ENCODE measurements at regions not wholly inside any gene's neighbourhood (a gene's known extent, or its start where the extent isn't known, plus 50 kb on each side); places are given as distances from the start of the nearest gene placed in this dataset.

- Histone ChIP-seq H3K9me3 (ENCODE audit: control insufficient read depth, insufficient read depth, low read depth, low read length) (no peaks in the 10 kb centered on the region), H3K4me1 (ENCODE audit: control insufficient read depth, insufficient read depth, low read length) (no peaks in the 10 kb centered on the region), H3K27ac (ENCODE audit: low read length) (no peak overlapping the region), H3K27me3 (ENCODE audit: control insufficient read depth, insufficient read depth, low read length) (peaks cover 7% of the 10 kb centered on the region; the same call in 1 of the 2 replicates), H3K36me3 (ENCODE audit: control insufficient read depth, insufficient read depth, low read length) (no peaks in the 10 kb centered on the region), H3K4me3 (ENCODE audit: low read depth in 2 of 2, low read length in 2 of 2) (no peak overlapping the region)
- DNase-seq (ENCODE audit: low read depth, low spot score) (no peak), ATAC-seq (no peak)
- CTCF ChIA-PET: no interaction called here
- TF ChIP-seq TCF7L2 (IDR thresholded peaks at IDR 0.05; ENCODE audit: low read depth, low read length) (no peak), CTCF (IDR thresholded peaks at IDR 0.05) (no peak), POLR2AphosphoS5 (IDR thresholded peaks at IDR 0.05; ENCODE audit: low read depth, low read length) (no peak), REST (IDR thresholded peaks at IDR 0.05; ENCODE audit: insufficient read depth in 1 of 2, low read depth in 2 of 2, low read length in 1 of 2) (no peak), SIN3A (IDR thresholded peaks at IDR 0.05; ENCODE audit: borderline replicate concordance, insufficient read depth, low read depth, low read length) (no peak)
- intact Hi-C loops (cut with micrococcal nuclease; ENCODE audit: unreplicated experiment) (no loop called here), in situ Hi-C loops (cut with HindIII; ENCODE audit: low pct_unique_long_range_greater_than_20kb, low sequenced_read_pairs) (no loop called here)
- no TSS peak for BruUV-seq (replicated peaks)
- POLR2A ChIA-PET: no interaction called here
Measured at GRCh38 chr7:28280516-28280915, 99.9 kb upstream of the JAZF1 start.

- Histone ChIP-seq H3K9me3 (ENCODE audit: control insufficient read depth, insufficient read depth, low read depth, low read length) (no peaks in the 10 kb centered on the region), H3K27me3 (ENCODE audit: control insufficient read depth, insufficient read depth, low read length) (no peaks in the 10 kb centered on the region), H3K27ac (ENCODE audit: low read length) (no peak overlapping the region), H3K4me1 (ENCODE audit: control insufficient read depth, insufficient read depth, low read length) (no peaks in the 10 kb centered on the region), H3K36me3 (ENCODE audit: control insufficient read depth, insufficient read depth, low read length) (no peaks in the 10 kb centered on the region), H3K4me3 (ENCODE audit: low read depth in 2 of 2, low read length in 2 of 2) (no peak overlapping the region)
- ChIA-PET POLR2A (no interaction called here), CTCF (no interaction called here)
- intact Hi-C loops (cut with micrococcal nuclease; ENCODE audit: unreplicated experiment): loop anchor here (10.0 kb wide), 1 partner anchor 334 kb away; no protein-coding TSS in a partner anchor
- in situ Hi-C loops (cut with HindIII; ENCODE audit: low pct_unique_long_range_greater_than_20kb, low sequenced_read_pairs): no loop called here
- ATAC-seq: no peak
- DNase-seq (ENCODE audit: low read depth, low spot score): no peak
- TF ChIP-seq POLR2AphosphoS5 (IDR thresholded peaks at IDR 0.05; ENCODE audit: low read depth, low read length) (no peak), TCF7L2 (IDR thresholded peaks at IDR 0.05; ENCODE audit: low read depth, low read length) (no peak), CTCF (IDR thresholded peaks at IDR 0.05) (no peak), SIN3A (IDR thresholded peaks at IDR 0.05; ENCODE audit: borderline replicate concordance, insufficient read depth, low read depth, low read length) (no peak), REST (IDR thresholded peaks at IDR 0.05; ENCODE audit: insufficient read depth in 1 of 2, low read depth in 2 of 2, low read length in 1 of 2) (no peak)
- no TSS peak for BruUV-seq (replicated peaks)
Measured at GRCh38 chr7:28290496-28290895, 109.9 kb upstream of the JAZF1 start.

All from Panc1 (cell line).